Activated CD4-positive, alpha-beta T cell treated with anti-CD3 and anti-CD28 coated beads, Interleukin-10, Interleukin-2, amounts not matched to agents 100 ng/mL and 50 ng/mL, durations not matched to agents 16 hours and 8 hours (primary cell): ENCODE measurements at regions not wholly inside any gene's neighbourhood (a gene's known extent, or its start where the extent isn't known, plus 50 kb on each side); places are given as distances from the start of the nearest gene placed in this dataset.

Source experiments
- DNase-seq: peaks from one replicate; pipeline ENCODE4 v3.0.0-alpha.2; 2020

DNA sequence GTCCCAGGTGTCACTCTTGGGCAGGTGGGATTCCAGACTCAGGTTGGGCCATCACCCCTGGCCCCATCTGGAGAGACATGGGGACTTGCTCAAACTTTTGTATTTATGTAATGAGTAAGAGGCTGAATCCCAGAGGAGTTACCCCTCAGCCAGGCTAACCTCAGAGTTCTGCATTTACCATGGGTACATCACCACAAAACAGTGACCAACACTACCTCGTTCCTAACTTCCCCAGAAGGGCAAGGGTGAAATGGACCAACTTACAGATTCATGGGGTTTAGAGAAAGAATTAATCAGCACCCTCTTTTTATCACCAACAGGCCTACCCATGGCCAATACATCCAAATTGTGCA lies 259.9 kb upstream of the MARCKS start:
- no peak for DNase-seq

DNA sequence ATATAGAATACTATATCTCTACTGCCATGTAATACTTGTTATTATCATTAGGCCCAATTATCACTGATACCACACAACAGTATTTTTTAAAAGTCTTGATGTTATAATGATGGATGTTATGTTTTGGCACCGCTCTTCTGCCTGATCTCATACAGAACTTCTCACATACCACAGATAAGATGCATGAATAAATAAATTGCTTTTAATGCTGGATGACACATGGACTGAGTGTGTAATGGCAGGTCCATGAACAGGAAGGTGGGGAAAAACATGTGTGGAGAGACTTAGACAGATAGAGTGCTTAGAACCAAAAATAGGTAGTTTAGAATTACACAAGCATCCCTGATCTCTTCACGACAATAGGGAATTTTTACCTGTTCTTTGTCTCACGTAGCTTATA lies 258.4 kb upstream of the MARCKS start:
- no peak for DNase-seq

DNA sequence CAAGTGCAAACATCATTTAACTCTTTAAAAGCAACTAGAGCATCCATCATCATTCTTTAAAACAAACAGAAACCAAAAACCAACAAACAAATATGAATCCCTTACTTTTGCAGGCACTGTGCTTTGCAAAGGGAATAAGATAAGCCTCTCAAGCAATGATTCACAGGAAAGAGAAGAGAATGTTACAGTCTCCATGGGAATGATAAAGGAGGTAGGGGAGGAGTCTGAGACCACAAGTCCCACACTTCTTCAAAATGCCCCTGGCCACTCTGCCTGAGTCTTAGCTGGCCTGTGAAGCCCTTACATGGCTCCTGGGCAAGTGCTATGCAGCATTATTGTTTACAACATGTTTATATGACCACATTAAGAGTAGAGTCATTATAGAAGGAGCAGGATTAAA lies 257.7 kb upstream of the MARCKS start:
- DNase-seq: no peak

DNA sequence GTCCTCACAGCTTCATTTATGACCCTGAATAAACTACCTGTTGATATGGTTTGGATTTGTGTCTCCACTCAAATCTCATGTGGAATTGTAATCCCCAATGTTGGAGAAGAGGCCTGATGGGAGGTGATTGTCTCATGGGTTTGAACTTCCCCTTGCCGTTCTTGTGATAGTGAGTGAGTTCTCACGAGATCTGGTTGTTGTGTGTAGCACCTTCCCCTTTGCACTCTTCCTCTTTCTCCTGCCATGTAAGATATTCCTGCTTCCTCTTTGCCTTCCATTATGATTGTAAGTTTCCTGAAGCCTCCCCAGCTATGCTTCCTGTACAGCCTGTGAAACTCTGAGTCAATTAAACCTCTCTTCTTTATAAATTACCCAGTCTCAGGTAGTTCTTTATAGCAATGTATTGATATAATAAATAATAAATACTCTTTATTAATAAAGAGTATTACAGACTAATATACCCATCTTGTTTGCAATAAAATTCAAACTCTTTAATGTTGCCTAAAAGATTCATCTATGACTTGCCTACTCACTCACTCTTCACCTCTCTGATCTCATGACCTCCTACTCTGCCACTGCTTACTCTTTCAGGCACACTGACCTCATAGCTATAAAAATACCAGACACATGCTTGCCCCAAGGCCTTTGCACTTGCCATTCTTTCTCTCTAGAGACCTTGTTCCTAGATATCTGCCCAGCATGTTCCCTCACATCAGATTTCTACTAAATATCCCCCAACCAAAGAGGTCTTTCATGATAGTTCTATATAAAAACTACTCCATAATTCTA lies 256.4 kb upstream of the MARCKS start:
- DNase-seq: no peak

DNA sequence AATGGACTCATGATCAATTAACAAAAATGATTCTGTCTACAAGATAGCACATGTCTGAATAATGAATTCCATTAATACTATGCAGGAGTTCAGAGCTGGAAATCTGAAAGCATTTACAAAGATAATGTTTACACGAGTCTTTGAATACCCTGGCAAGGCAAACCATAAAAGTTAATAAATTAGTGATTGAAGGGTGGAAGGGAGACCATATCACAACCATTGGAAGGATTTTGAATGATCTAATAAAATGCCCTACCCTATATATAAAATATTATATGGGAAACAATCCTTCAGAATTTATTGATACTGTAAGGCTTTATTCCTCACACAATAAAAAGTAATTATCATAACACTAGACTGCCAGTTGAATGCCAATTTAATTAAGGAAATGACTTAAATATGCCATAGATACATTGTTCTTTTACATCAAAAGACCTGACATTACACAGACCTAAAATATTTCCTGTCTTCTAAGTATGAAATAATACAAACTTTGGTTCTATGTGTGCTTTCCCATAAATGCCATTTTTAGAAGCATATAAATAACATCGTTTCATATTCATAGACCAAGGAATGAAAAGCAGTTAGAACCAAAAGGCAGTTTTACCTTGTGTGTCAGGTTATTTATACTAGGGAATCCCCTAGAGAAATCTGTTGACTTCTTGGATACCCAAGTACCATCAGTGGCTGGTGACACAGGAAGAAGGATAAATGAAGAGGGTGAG lies 249.2 kb upstream of the MARCKS start:
- DNase-seq: no peak

DNA sequence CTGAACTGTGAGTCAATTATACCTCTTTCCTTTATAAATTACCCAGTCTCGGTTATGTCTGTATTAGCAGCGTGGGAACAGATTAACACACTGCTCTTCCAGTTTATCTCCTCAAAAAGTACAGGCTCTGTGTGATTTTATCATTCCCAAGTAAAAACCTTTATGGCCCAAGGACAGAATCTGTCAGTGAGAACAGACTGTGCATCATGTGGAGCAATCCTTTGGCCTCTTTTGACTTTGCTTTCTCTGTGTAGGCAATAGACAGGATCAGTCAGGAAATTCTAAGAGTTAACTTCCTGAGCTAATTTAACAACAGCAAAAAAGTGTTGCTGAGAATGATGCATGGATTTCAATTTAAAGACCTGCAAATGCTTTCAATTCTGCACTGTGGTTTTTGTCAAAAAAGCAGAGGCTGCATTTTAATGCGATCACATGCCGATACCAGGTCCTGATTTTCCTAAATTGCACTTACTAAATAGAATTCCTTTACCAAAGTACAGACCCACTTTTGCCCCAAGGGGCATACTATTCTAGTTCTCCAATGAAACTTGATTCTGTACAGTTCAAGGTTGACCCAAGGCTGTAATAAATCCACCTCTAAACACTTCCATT lies 246.7 kb upstream of the MARCKS start:
- DNase-seq: no peak

DNA sequence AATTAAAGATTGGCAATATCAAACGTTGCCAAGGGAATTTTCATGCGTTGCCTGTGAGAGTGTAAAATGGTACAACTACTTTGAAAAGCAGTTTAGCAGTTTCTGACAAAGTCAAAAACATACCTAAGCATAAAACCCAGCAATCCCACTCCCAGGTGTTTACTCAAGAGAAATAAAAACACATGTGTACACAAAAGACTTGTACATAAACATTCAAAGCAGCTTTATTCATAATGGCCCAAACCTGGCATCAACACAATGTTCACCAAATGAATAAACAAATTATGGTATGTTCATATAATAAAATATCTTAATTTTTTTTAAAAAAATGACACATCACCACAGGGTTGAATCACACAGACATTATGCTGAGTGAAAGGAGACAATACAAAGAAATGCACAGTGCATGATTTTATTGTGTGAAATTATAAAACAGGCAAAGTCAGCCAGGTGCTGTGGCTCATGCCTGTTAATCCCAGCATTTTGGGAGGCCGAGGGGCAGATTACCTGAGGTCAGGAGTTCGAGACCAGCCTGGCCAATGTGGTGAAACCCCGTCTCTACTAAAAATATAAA lies 240.4 kb upstream of the MARCKS start:
- DNase-seq: no peak

DNA sequence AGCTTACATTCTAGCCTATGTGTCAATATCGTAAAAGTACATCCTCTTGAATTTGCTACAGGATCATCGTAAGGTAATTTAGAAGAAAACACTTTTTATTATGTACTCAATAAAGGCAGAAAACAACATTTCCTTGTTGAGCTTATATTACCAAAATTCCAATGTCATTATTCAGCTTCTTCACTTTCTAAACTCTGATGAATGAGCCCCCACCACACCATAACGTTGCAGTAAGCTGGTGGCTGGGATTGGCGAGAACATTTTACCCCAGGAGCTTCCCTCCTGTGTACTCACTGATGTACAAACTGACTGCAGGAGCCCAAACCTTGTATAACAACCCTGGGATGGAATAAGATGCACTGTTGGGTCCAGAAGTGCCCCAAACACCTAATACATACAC lies 238.1 kb upstream of the MARCKS start:
- no peak for DNase-seq

DNA sequence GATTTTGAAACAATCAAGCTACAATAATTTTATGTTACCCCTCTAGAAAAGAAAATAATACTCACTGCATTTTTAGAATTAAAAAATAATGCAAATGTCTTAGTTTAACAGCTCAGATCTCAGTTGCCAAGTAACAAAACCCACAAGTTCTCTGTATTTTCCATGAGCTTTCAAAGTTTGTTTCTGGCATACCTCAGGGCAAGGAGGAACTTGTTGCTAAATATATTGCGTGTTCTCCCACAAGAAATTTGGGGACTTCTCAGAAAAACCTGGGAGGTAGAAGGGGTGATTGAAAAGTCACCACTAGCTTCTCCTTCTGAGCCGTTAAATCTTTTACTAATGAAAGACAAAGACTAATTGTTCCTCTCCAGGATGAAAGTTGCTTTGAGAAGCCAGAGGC lies 236.8 kb upstream of the MARCKS start:
- DNase-seq: no peak

DNA sequence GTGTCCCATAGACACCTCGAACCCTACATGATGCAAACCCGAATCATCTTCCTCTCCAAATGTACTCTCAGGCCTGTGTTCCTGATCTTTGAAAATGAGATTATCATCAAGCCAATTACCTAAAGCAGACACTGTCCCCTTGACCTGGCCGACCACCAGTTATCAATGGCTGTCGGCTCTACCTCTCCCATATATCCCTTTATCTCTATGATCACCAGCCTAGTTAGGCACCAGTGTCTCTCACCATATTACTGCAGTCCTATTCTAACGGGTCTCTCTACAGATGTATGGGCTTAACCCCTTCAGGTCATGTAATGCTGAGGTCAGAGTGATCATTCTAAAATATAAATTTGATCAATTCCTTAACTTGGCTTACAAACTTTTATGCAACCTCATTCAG lies 234.9 kb upstream of the MARCKS start:
- DNase-seq: no peak

DNA sequence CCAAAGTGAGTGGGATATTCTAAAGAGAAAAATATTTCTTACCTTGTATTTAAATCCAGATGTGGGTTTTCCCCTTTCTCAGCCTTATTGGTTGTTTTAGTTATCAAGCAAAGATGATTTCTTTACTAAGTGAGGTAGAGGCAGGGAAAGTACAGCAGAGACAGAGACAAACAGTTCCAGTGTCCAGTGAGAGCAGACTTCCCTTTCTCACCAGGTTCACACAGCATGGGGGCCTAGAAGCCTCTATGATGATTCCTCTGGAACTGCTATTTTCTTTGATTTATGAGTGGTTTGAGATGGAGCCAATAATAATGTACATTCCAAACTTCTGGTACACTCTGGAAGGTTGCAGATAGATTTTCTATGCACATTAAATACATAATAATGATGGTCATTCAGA lies 234.0 kb upstream of the MARCKS start:
- DNase-seq: no peak

DNA sequence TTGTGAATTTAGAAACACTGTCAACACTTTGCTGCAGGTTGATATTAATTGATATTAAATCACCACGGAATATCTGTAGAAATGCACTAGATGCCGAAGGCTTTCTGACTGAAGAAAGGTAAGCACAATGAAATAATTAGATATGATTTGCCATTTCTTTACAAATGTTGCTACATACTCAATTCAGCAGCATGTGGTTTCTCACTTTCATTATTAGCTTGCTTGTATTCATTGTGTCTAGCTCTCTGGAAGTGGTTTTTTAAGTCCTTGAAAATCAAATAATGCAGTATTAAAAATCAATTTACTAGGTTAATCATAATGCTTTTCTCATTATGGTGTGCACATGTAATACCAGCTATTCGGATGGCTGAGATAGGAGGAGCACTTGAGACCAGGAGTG lies 231.3 kb upstream of the MARCKS start:
- DNase-seq: peak; percentile 60

DNA sequence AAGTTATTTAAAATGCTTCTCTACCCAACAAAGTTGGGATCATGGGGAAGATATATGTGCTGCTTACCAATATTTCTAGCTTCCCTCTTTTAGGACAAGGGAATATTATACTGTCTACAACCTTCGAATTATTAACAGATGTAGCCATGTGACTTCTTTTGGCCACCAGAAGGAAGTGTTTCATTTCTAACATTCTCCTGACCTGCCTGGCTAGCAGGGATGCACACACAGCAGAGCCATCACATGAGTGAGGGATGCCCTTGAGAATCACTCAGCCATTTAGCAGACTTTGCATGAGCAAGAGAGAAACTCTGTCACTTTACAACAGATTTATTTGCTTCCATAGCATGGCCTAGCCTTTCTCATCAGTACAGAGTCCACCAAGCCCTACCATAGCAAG lies 230.7 kb upstream of the MARCKS start:
- no peak for DNase-seq

DNA sequence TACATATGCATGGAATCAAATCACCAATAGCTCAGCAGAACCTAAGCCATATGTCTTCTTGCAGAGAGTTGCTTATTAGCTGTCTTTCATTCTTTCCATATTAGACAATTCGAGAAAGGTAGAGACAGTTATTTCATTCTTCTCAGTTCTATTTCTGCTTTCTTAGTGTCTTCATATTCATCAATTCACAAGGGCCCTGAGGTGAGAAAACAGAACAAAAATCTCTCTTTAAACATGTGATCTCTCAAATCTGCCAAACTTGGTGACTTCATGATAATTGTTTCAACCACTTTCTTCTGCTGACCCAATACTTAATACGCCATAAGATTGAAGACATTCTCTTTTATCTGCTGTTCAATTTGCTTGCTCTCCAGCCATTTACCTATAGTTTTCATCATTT lies 229.7 kb upstream of the MARCKS start:
- DNase-seq: no peak

DNA sequence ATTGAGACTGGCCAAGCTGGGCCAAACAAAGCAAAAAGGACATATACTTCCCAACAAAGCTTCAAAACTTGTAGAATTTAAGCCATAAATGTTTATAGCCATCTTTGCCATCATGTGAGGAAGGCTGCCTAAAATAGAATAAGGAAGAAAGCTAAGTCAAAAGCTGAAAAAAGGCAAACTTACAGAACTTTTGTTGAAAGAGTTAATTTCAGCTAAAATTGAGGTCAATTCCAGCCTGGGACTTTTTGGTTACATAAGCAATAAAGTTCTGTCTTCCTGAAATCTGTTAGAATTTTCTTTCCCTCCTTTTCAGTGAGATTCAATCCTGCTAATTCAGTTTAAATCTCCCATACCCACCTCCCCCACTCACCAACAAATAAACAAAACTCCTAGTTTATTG lies 227.9 kb upstream of the MARCKS start:
- no peak for DNase-seq

DNA sequence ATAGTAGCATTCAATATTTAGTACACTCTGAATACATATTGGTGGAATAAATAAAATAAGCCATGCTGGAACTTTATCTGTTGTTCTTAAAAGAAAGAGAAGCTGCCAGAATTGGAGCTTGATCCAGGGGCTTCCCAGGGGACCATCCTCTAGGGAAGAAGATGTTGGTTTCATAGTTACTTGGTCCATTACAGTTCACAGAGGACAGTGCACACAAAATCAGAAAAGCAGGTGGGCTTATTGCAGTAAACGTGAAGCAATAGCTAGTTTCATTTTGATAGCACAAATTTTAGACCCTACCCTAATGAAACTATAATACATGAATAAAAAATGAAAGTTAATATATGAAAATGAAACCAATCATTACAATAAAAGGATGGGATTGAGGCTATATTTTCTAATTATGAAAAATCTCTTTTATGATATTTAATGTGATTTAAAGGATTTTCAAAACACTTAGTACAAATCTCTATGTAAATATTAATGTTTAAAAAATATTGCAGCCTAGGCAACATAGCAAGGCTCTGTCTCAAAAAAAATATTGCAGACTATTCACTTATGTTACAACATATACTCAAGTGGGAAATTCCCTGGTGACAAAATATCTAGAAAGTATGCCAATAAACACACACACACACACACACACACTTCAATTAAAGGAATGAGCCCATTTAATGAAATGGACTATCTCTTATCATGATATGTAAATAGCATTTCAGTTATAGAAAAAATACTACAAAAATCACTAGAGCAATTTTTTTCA lies 227.0 kb upstream of the MARCKS start:
- no peak for DNase-seq

DNA sequence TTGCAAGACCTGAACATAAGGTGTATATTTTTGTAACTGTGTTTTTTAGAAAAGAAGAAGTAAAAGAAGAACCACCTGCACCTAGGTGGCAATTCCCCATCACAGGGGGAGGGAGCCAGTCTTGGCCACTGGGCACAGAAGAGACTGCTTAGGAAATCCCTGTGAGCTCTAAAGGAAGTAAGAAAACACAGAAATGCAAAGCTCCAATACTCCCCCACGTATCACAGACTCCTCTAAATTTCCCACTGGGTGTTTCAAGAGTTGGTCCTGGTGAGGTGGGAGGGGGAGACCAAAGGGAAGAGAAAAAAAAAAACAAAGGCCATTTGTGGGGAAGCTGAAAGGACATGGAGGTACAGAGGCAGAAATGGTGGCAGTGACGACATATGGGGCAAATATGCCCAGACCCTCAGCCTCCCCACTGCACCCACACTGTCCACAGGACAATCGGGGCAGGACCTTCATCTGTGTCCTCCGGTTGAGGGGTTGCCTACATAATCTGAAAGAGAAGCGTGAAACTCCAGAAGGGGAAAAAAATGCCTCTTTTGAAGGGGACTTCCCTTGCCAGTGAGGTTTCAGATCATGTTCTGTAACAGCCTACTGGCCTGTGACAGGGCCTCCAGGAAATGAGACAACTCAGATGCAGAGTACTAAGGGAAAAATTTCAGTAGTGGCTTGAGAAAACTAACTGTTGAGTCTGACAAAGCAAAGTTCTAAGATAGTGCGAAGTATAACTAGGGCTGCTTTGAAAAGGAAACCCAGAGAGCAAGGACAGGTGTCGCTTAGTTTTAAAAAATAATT lies 226.2 kb upstream of the MARCKS start:
- peak; percentile 90 for DNase-seq

DNA sequence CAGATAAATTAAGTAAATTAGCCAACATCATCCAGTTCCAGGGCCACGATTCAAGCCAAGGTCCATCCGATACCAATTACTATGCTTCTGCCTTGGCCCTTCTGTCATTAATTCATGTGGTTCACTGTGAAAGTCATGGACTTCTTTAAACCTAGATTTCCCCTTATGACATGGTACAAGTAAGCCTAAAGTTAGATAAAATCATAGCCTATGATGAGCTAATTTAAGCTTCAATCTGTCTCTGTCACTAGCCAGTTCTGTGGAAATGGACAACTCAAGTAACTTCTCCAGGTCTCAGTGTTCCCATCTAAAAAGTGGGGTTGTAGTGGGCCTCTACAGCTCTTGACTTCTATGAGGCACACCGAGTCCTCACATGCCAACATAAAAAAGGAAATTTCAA lies 225.5 kb upstream of the MARCKS start:
- DNase-seq: no peak

DNA sequence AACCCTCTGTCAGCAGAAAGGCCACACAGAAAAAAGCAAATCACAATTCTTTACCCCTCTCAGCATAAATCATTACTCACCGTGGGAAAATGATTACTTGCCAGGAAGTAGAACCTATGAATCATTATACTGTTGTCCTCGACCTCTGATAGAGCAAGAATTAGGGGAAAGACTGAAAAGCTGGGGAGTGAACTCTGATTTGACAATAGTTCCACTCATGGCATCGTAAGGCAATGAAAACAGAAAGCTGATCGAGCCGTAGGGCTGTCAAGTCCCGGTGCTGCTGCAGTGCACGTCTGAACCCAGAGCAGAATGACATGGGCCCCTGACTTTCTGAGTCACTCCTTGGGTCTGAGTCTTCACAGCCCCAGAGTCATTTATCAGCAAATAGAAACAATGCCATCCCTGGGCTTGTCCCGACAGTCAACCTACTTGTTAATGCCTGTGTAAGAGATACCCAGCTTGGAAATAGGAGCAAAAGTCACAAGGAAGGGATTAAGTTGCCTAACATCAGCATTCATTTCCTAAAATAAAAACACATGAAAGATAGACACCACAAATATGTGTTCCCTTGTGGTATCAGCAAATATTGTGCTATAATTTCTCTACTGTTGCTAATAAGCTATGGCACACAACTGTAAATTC lies 224.8 kb upstream of the MARCKS start:
- peak; percentile 83 for DNase-seq

DNA sequence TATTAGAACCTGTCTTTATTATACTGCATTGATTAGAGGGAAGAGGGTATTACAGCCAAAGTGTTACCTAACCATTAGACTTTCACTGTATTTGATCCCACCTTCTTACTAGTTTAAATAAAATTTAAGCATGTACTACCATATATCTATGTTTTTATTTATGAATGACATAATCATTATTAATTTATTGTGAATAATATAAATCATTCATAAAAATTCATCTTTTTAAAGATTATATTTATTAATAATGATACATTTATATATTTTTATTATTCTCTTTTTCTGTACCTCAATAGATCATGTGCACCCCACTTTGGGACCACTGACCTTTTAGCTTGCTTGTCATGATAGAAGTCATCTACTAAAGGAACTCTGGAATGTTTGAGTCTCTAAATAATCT lies 223.5 kb upstream of the MARCKS start:
- DNase-seq: no peak

DNA sequence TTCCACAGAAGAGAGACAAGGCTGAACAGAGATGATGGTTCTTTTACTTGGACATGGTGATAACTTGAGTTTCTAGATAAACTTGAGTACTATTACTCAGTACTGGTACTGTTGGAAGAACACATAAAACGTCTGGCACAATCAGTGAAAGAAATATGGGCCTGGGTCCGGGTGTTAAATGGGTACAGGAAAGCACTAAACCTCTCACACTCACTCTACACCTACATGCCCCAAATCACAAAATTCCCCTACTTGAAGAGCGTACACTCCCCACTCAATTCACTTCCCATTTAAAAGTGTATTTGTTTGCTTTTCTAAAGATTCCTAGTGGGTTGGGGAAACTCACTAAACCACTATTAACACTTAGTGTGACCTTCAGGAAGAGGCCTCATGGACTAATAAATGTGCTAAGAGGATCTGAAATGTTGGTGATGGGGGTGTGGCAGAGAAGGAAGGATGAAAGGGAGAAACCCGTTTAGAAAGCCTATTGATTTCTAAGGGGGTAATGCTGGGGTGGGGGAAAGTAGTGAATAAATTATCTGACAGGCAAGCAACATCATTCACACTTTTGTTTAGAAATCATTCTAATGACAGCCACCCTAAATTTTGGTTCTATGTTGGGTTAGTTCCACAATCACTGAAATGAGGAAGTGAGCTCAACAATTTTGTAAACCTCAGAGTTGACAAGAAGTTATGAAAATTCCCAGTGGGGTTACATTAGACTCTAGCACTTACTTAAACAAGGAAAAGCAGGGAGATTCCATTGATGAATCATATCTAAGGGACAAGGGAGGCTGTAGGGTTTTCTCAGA lies 222.6 kb upstream of the MARCKS start:
- DNase-seq: no peak
